Body of pancreas (tissue), 4 donors: ENCODE measurements at regions not wholly inside any gene's neighbourhood (a gene's known extent, or its start where the extent isn't known, plus 50 kb on each side); places are given as distances from the start of the nearest gene placed in this dataset.

Experiments
- CTCF ChIP-seq, 7 experiments: fragments of 450-650 bp in 4 of 7; fragments of 200-600 bp in 3 of 7; sonication (generic) in 3 of 7; IDR thresholded peaks; one replicate each; pipeline ENCODE4 v1.5.1; 2016 to 2019; ENCODE audit warnings: antibody characterized with exemption in 7 of 7
- POLR2A ChIP-seq, 3 donors: fragments of 450-650 bp; IDR thresholded peaks; one replicate each; pipeline ENCODE4 v1.6.1; 2016; ENCODE audit warnings: antibody characterized with exemption in 3 of 3, mild to moderate bottlenecking in 2 of 3

- TF ChIP-seq CTCF (IDR thresholded peaks at IDR 0.05), result no peak
- no peak for TF ChIP-seq POLR2A (IDR thresholded peaks at IDR 0.05)
These were observed 293.8 kb downstream of the NXPE2 start for GRCh38 chr11:114972105-114972504.
